Uterus (tissue), 2 donors: ENCODE measurements at regions not wholly inside any gene's neighbourhood (a gene's known extent, or its start where the extent isn't known, plus 50 kb on each side); places are given as distances from the start of the nearest gene placed in this dataset.

Source experiments
- CTCF ChIP-seq, 4 experiments: fragments of 200-600 bp in 2 of 4; fragments of 450-650 bp in 2 of 4; sonication (generic) in 2 of 4; IDR thresholded peaks; one replicate each; pipeline ENCODE4 v1.5.1; 2016 to 2019; ENCODE audit warnings: antibody characterized with exemption in 4 of 4, mild to moderate bottlenecking in 2 of 4, moderate library complexity in 1 of 4
- POLR2A ChIP-seq, 2 donors: fragments of 450-650 bp; IDR thresholded peaks; one replicate each; pipeline ENCODE4 v1.6.1; 2016; ENCODE audit warnings: antibody characterized with exemption in 2 of 2, mild to moderate bottlenecking in 1 of 2, moderate library complexity in 1 of 2

DNA sequence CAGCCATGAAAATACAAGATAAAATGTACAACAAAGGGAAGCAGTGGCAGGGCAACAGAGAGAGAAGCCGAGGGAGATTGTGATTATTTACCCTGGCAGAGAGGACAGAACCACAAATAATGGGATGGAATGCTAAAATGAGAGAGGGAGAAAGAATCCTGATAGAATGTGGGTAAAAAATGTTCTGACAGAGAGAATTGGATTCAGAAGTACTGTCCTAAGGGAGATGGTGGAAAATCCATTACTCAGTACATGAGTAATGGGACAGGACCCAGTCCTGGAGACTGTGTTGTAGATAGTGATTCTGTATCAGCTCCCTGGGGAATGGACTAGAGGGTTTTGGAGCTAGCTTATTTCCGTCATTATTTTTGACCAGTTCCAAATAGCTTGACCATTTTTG is 831.5 kb downstream of the MAT2B start:
- TF ChIP-seq CTCF (IDR thresholded peaks at IDR 0.05) (no peak), POLR2A (IDR thresholded peaks at IDR 0.05) (no peak)
